ENCODE measurements at regions not wholly inside any gene's neighbourhood (a gene's known extent, or its start where the extent isn't known, plus 50 kb on each side); places are given as distances from the start of the nearest gene placed in this dataset.

- TF ChIP-seq CTCF (IDR thresholded peaks at IDR 0.05) (no peak), POLR2AphosphoS5 (IDR thresholded peaks at IDR 0.05) (no peak)
Measured at GRCh38 chr11:116582571-116582970, 190.2 kb downstream of the BUD13 start.

Measured in prostate gland (tissue), 2 donors.